H9 (cell line): ENCODE measurements at regions not wholly inside any gene's neighbourhood (a gene's known extent, or its start where the extent isn't known, plus 50 kb on each side); places are given as distances from the start of the nearest gene placed in this dataset.

Experiments
- DNase-seq: peaks from one replicate; pipeline ENCODE4 v3.0.0-alpha.2; 2017
- H2AFZ ChIP-seq: one replicate; pipeline ENCODE4 v1.6.1; 2013; ENCODE audit warnings: mild to moderate bottlenecking, low read length, control low read depth, moderate library complexity
- H2AK5ac ChIP-seq: 2 replicates; pipeline ENCODE4 v1.6.1; 2013; ENCODE audit warnings: low read length, control low read depth, mixed read lengths; ENCODE audit not compliant: insufficient read length
- H2BK120ac ChIP-seq: one replicate; pipeline ENCODE4 v1.6.1; 2013; ENCODE audit warnings: low read depth, mild to moderate bottlenecking, low read length, control low read depth, inconsistent platforms; ENCODE audit not compliant: poor library complexity, severe bottlenecking
- H2BK12ac ChIP-seq: 2 replicates; pipeline ENCODE4 v1.6.1; 2013; ENCODE audit warnings: low read length, control low read depth, mixed read lengths, low read depth; ENCODE audit not compliant: insufficient read length
- H2BK15ac ChIP-seq: 2 replicates; pipeline ENCODE4 v1.6.1; 2013; ENCODE audit warnings: low read depth, low read length, control low read depth
- H2BK20ac ChIP-seq: one replicate; pipeline ENCODE4 v1.6.1; 2013; ENCODE audit warnings: low read depth, mild to moderate bottlenecking, low read length, control low read depth, inconsistent platforms; ENCODE audit not compliant: poor library complexity, severe bottlenecking
- H2BK5ac ChIP-seq: 2 replicates; pipeline ENCODE4 v1.6.1; 2013; ENCODE audit warnings: low read length, control low read depth, mixed read lengths; ENCODE audit not compliant: insufficient read length
- H3K14ac ChIP-seq: 2 replicates; pipeline ENCODE4 v1.6.1; 2013; ENCODE audit warnings: low read length, control low read depth; ENCODE audit not compliant: insufficient read depth
- H3K18ac ChIP-seq: 2 replicates; pipeline ENCODE4 v1.6.1; 2013; ENCODE audit warnings: low read depth, mild to moderate bottlenecking, mixed read lengths, low read length, control low read depth; ENCODE audit not compliant: insufficient read length
- H3K23ac ChIP-seq: 2 replicates; pipeline ENCODE4 v1.6.1; 2013; ENCODE audit warnings: low read length, control low read depth, mixed read lengths, low read depth; ENCODE audit not compliant: insufficient read length
- H3K23me2 ChIP-seq: 2 replicates; pipeline ENCODE4 v1.6.1; 2013; ENCODE audit warnings: low read depth, mild to moderate bottlenecking, mixed read lengths, low read length, control low read depth; ENCODE audit not compliant: insufficient read length, poor library complexity, severe bottlenecking
- H3K27ac ChIP-seq: 2 replicates; pipeline ENCODE4 v1.5.1; 2013; ENCODE audit warnings: low read length, control low read depth, mixed read lengths, low read depth; ENCODE audit not compliant: insufficient read length
- H3K27me3 ChIP-seq: 2 replicates; pipeline ENCODE4 v1.6.1; 2013; ENCODE audit warnings: low read length, control low read depth, inconsistent platforms; ENCODE audit not compliant: insufficient read depth
- H3K4ac ChIP-seq: 2 replicates; pipeline ENCODE4 v1.6.1; 2013; ENCODE audit warnings: low read depth, mild to moderate bottlenecking, control low read depth, inconsistent platforms, low read length, moderate library complexity
- H3K4me1 ChIP-seq: 2 replicates; pipeline ENCODE4 v1.6.1; 2013; ENCODE audit warnings: low read length, control low read depth, inconsistent platforms; ENCODE audit not compliant: insufficient read depth
- H3K4me2 ChIP-seq: 2 replicates; pipeline ENCODE4 v1.6.1; 2013; ENCODE audit warnings: low read length, control low read depth, mixed read lengths; ENCODE audit not compliant: insufficient read length, insufficient read depth
- H3K56ac ChIP-seq: 2 replicates; pipeline ENCODE4 v1.6.1; 2013; ENCODE audit warnings: low read depth, mild to moderate bottlenecking, mixed read lengths, low read length, control low read depth; ENCODE audit not compliant: insufficient read length
- H3K79me1 ChIP-seq: 2 replicates; pipeline ENCODE4 v1.6.1; 2013; ENCODE audit warnings: low read depth, mild to moderate bottlenecking, moderate library complexity, low read length, control low read depth, inconsistent platforms; ENCODE audit not compliant: insufficient read depth, poor library complexity, severe bottlenecking
- H3K79me2 ChIP-seq: 2 replicates; pipeline ENCODE4 v1.6.1; 2013; ENCODE audit warnings: low read length, control low read depth, inconsistent platforms; ENCODE audit not compliant: insufficient read depth
- H3K9ac ChIP-seq: 2 replicates; pipeline ENCODE4 v1.6.1; 2013; ENCODE audit warnings: low read length, control low read depth, mixed read lengths; ENCODE audit not compliant: insufficient read length; ENCODE audit errors: extremely low read depth
- H3K9me3 ChIP-seq: one replicate; pipeline ENCODE4 v1.6.1; 2013; ENCODE audit warnings: low read depth, low read length, inconsistent platforms; ENCODE audit not compliant: control insufficient read depth
- H3T11ph ChIP-seq: one replicate; pipeline ENCODE4 v1.6.1; 2013; ENCODE audit warnings: mild to moderate bottlenecking, low read length, control low read depth, inconsistent platforms
- H4K20me1 ChIP-seq: one replicate; pipeline ENCODE4 v1.6.1; 2013; ENCODE audit not compliant: control insufficient read depth, insufficient read length, insufficient read depth
- H4K5ac ChIP-seq: 2 replicates; pipeline ENCODE4 v1.6.1; 2013; ENCODE audit warnings: low read depth, mild to moderate bottlenecking, mixed read lengths, low read length, control low read depth; ENCODE audit not compliant: insufficient read length
- H4K8ac ChIP-seq: replicated peaks from 2 replicates; pipeline ENCODE4 v1.6.1; 2013; ENCODE audit warnings: low read length, control low read depth, mixed read lengths, low read depth; ENCODE audit not compliant: insufficient read length
- H4K91ac ChIP-seq: 2 replicates; pipeline ENCODE4 v1.6.1; 2013; ENCODE audit warnings: low read depth, mild to moderate bottlenecking, moderate library complexity, mixed read lengths, low read length, control low read depth; ENCODE audit not compliant: insufficient read length
- H3K27ac Mint-ChIP-seq, 3 experiments: 2 replicates in 2 of 3; 3 replicates in 1 of 3; pipeline ENCODE4 v1.8.0; 2020 to 2021; ENCODE audit warnings: mixed read lengths in 3 of 3, mild to moderate bottlenecking in 1 of 3, moderate library complexity in 1 of 3
- H3K27me3 Mint-ChIP-seq: 2 replicates; pipeline ENCODE4 v1.8.0; 2021; ENCODE audit warnings: low read depth, mild to moderate bottlenecking, moderate library complexity, mixed read lengths
- H3K36me3 Mint-ChIP-seq, 3 experiments: 2 replicates in 2 of 3; 3 replicates in 1 of 3; pipeline ENCODE4 v1.8.0; 2020 to 2021; ENCODE audit warnings: low read depth in 3 of 3, mixed read lengths in 3 of 3; ENCODE audit not compliant: insufficient read depth in 1 of 3
- H3K4me1 Mint-ChIP-seq, 2 experiments: 2 replicates each; pipeline ENCODE4 v1.8.0; 2020; ENCODE audit warnings: mixed read lengths in 2 of 2
- H3K4me3 Mint-ChIP-seq, 2 experiments: 2 replicates in 1 of 2; 3 replicates in 1 of 2; pipeline ENCODE4 v1.8.0; 2020 to 2021; ENCODE audit warnings: mild to moderate bottlenecking in 2 of 2, mixed read lengths in 2 of 2, moderate library complexity in 1 of 2
- H3K9me3 Mint-ChIP-seq, 2 experiments: 2 replicates in 1 of 2; 3 replicates in 1 of 2; pipeline ENCODE4 v1.8.0; 2020; ENCODE audit warnings: mild to moderate bottlenecking in 2 of 2, mixed read lengths in 2 of 2, moderate library complexity in 1 of 2
- WGBS: extraction: QIAGEN DNeasy Blood & Tissue Kit; methylation state at CpG from one replicate; pipeline ENCODE4 v1.1.7; 2013; ENCODE audit warnings: missing lambda C conversion rate, low lambda C conversion rate, mixed read lengths; ENCODE audit not compliant: insufficient read length; ENCODE audit errors: extremely low coverage; 5-methylcytosine and 5-hydroxymethylcytosine counted together
- TF ChIP-seq, protein P1 (sequence below): fragments of 200-600 bp; sonication (generic); conservative IDR thresholded peaks from 3 replicates; pipeline ENCODE4 v1.8.0; 2021; ENCODE audit warnings: antibody characterized with exemption, mild to moderate bottlenecking

DNA sequence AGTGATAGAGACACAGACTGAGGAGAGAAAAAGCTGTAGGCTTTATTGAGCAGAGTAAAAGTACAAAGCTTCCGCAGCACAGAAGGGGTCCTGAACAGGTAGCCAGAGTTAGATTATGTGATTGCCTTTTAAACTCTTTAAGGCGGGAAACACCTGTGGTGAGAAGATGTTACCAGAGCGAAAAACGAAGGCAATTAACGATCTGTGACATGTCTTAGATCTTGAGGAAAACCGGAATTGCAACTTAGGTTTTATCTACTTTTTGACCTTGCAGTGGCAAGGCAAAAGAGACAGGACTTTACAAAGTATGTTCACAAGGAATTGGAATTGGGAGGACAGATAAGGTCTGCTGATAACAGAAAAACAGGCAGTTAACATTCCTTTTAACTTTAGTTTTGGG, 493.6 kb upstream of the FAT3 start:
- no CpG with 5 or more reads among the region's 6 CpGs for WGBS
- Histone ChIP-seq H3K18ac (no peak overlapping the region), H2BK5ac (no peak overlapping the region), H2AFZ (no peak overlapping the region), H4K8ac (no peak overlapping the region), H3K14ac (no peak overlapping the region), H2AK5ac (no peak overlapping the region), H3K79me1 (no peaks in the 10 kb centered on the region), H3K9ac (no peak overlapping the region), H4K5ac (no peak overlapping the region), H2BK15ac (no peak overlapping the region), H3K27ac (no peak overlapping the region), H3K79me2 (no peaks in the 10 kb centered on the region), H2BK120ac (no peak overlapping the region), H3K27me3 (no peaks in the 10 kb centered on the region), H3K56ac (no peak overlapping the region), H3K4me1 (peaks cover 5% of the 10 kb centered on the region; the same call in 1 of the 2 replicates), H2BK20ac (no peak overlapping the region), H4K91ac (no peak overlapping the region), H3K9me3 (no peaks in the 10 kb centered on the region), H3K23me2 (no peaks in the 10 kb centered on the region), H3K4me2 (no peak overlapping the region), H4K20me1 (no peaks in the 10 kb centered on the region), H3T11ph (no peak overlapping the region), H3K4ac (no peak overlapping the region), H3K23ac (no peak overlapping the region), H2BK12ac (no peak overlapping the region)
- no peak overlapping the region; a peak in 1 of 7 replicates for H3K27ac Mint-ChIP-seq
- H3K4me3 Mint-ChIP-seq, result no peak overlapping the region
- TF ChIP-seq, protein P1, sequence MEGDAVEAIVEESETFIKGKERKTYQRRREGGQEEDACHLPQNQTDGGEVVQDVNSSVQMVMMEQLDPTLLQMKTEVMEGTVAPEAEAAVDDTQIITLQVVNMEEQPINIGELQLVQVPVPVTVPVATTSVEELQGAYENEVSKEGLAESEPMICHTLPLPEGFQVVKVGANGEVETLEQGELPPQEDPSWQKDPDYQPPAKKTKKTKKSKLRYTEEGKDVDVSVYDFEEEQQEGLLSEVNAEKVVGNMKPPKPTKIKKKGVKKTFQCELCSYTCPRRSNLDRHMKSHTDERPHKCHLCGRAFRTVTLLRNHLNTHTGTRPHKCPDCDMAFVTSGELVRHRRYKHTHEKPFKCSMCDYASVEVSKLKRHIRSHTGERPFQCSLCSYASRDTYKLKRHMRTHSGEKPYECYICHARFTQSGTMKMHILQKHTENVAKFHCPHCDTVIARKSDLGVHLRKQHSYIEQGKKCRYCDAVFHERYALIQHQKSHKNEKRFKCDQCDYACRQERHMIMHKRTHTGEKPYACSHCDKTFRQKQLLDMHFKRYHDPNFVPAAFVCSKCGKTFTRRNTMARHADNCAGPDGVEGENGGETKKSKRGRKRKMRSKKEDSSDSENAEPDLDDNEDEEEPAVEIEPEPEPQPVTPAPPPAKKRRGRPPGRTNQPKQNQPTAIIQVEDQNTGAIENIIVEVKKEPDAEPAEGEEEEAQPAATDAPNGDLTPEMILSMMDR, result no peak
- H3K27me3 Mint-ChIP-seq, result no peaks in the 10 kb centered on the region; the same call in none of the 2 replicates
- peaks cover 11 to 17% of the 10 kb centered on the region in 2 experiments for H3K9me3 Mint-ChIP-seq
- no peak for DNase-seq
- H3K36me3 Mint-ChIP-seq, result peaks cover 6 to 20% (median 11%) of the 10 kb centered on the region in 3 experiments; a peak in 5 of 7 replicates
- H3K4me1 Mint-ChIP-seq, result peaks cover 29 to 31% of the 10 kb centered on the region in 2 experiments
